ENCODE measurements at regions not wholly inside any gene's neighbourhood (a gene's known extent, or its start where the extent isn't known, plus 50 kb on each side); places are given as distances from the start of the nearest gene placed in this dataset.

- no peak overlapping the region for H3K4me2 ChIP-seq (ENCODE audit: control insufficient read depth, insufficient read depth)
These were observed 503.5 kb downstream of the FUT8 start for GRCh38 chr14:65916055-65916454.

More at GRCh38 chr14:65916055-65916454, 503.5 kb downstream of the FUT8 start:
- Histone ChIP-seq H3K79me2 (ENCODE audit: control insufficient read depth, insufficient read depth, low read length) (no peaks in the 10 kb centered on the region), H3K9ac (ENCODE audit: control insufficient read depth, insufficient read depth, low read length) (no peak overlapping the region), H3K4me1 (ENCODE audit: control insufficient read depth, insufficient read depth, low read length) (no peaks in the 10 kb centered on the region), H3K27me3 (replicated peaks in 1 of 2; ENCODE audit: control insufficient read depth in 2 of 2, insufficient read depth in 2 of 2, low read length in 1 of 2) (peaks cover 0 to 1% of the 10 kb centered on the region in 2 experiments; a peak in 1 of 4 replicates), H3K9me3 (replicated peaks; ENCODE audit: control insufficient read depth, insufficient read depth, low read length) (no peaks in the 10 kb centered on the region), H3K36me3 (ENCODE audit: control insufficient read depth in 2 of 2, insufficient read depth in 2 of 2, low read length in 1 of 2) (no peaks in the 10 kb centered on the region), H3K27ac (ENCODE audit: control insufficient read depth, insufficient read depth) (no peak overlapping the region), H4K20me1 (ENCODE audit: control insufficient read depth, insufficient read depth) (no peaks in the 10 kb centered on the region), H3K4me3 (no peak overlapping the region), H2AFZ (ENCODE audit: control insufficient read depth, low read depth, low read length) (no peak overlapping the region)
- ChIA-PET RAD21 (ENCODE audit: unreplicated experiment) (no interaction called here), CTCF (no interaction called here), POLR2A (no interaction called here), SMC1A (ENCODE audit: uncharacterized antibody, unreplicated experiment) (no interaction called here)
- no TSS peak for BruUV-seq (replicated peaks)
- FAIRE-seq: no peak
- in situ Hi-C loops (cut with MboI) (no loop called here), intact Hi-C loops (cut with micrococcal nuclease; ENCODE audit: unreplicated experiment) (no loop called here)
- DNase-seq (ENCODE audit: low read depth, low spot score): no peak
- no peak for TF ChIP-seq BRCA1 (IDR thresholded peaks at IDR 0.05; ENCODE audit: low read depth, low read length)
- TF ChIP-seq WRNIP1 (IDR thresholded peaks at IDR 0.05; ENCODE audit: borderline replicate concordance, low read depth, low read length): no peak
- TF ChIP-seq E4F1 (IDR thresholded peaks at IDR 0.05; ENCODE audit: borderline replicate concordance, partially characterized antibody): no peak
- no peak for TF ChIP-seq CHD2 (IDR thresholded peaks at IDR 0.05; ENCODE audit: borderline replicate concordance, low read depth, low read length)
- TF ChIP-seq TCF12 (IDR thresholded peaks at IDR 0.05; ENCODE audit: low read depth, low read length): no peak
- 0% methylated on average over 2 of the region's 2 CpGs for WGBS (ENCODE audit: insufficient coverage, insufficient replicate concordance, low lambda C conversion rate, missing lambda C conversion rate)
- no peak for ATAC-seq

Data from GM12878 (cell line).